H9 (cell line): ENCODE measurements at regions not wholly inside any gene's neighbourhood (a gene's known extent, or its start where the extent isn't known, plus 50 kb on each side); places are given as distances from the start of the nearest gene placed in this dataset.

ENCODE experiments used
- DNase-seq: peaks from one replicate; pipeline ENCODE4 v3.0.0-alpha.2; 2017
- H2AFZ ChIP-seq: one replicate; pipeline ENCODE4 v1.6.1; 2013; ENCODE audit warnings: mild to moderate bottlenecking, low read length, control low read depth, moderate library complexity
- H2AK5ac ChIP-seq: 2 replicates; pipeline ENCODE4 v1.6.1; 2013; ENCODE audit warnings: low read length, control low read depth, mixed read lengths; ENCODE audit not compliant: insufficient read length
- H2BK120ac ChIP-seq: one replicate; pipeline ENCODE4 v1.6.1; 2013; ENCODE audit warnings: low read depth, mild to moderate bottlenecking, low read length, control low read depth, inconsistent platforms; ENCODE audit not compliant: poor library complexity, severe bottlenecking
- H2BK12ac ChIP-seq: 2 replicates; pipeline ENCODE4 v1.6.1; 2013; ENCODE audit warnings: low read length, control low read depth, mixed read lengths, low read depth; ENCODE audit not compliant: insufficient read length
- H2BK15ac ChIP-seq: 2 replicates; pipeline ENCODE4 v1.6.1; 2013; ENCODE audit warnings: low read depth, low read length, control low read depth
- H2BK20ac ChIP-seq: one replicate; pipeline ENCODE4 v1.6.1; 2013; ENCODE audit warnings: low read depth, mild to moderate bottlenecking, low read length, control low read depth, inconsistent platforms; ENCODE audit not compliant: poor library complexity, severe bottlenecking
- H2BK5ac ChIP-seq: 2 replicates; pipeline ENCODE4 v1.6.1; 2013; ENCODE audit warnings: low read length, control low read depth, mixed read lengths; ENCODE audit not compliant: insufficient read length
- H3K14ac ChIP-seq: 2 replicates; pipeline ENCODE4 v1.6.1; 2013; ENCODE audit warnings: low read length, control low read depth; ENCODE audit not compliant: insufficient read depth
- H3K18ac ChIP-seq: 2 replicates; pipeline ENCODE4 v1.6.1; 2013; ENCODE audit warnings: low read depth, mild to moderate bottlenecking, mixed read lengths, low read length, control low read depth; ENCODE audit not compliant: insufficient read length
- H3K23ac ChIP-seq: 2 replicates; pipeline ENCODE4 v1.6.1; 2013; ENCODE audit warnings: low read length, control low read depth, mixed read lengths, low read depth; ENCODE audit not compliant: insufficient read length
- H3K23me2 ChIP-seq: 2 replicates; pipeline ENCODE4 v1.6.1; 2013; ENCODE audit warnings: low read depth, mild to moderate bottlenecking, mixed read lengths, low read length, control low read depth; ENCODE audit not compliant: insufficient read length, poor library complexity, severe bottlenecking
- H3K27ac ChIP-seq: 2 replicates; pipeline ENCODE4 v1.5.1; 2013; ENCODE audit warnings: low read length, control low read depth, mixed read lengths, low read depth; ENCODE audit not compliant: insufficient read length
- H3K27me3 ChIP-seq: 2 replicates; pipeline ENCODE4 v1.6.1; 2013; ENCODE audit warnings: low read length, control low read depth, inconsistent platforms; ENCODE audit not compliant: insufficient read depth
- H3K4ac ChIP-seq: 2 replicates; pipeline ENCODE4 v1.6.1; 2013; ENCODE audit warnings: low read depth, mild to moderate bottlenecking, control low read depth, inconsistent platforms, low read length, moderate library complexity
- H3K4me1 ChIP-seq: 2 replicates; pipeline ENCODE4 v1.6.1; 2013; ENCODE audit warnings: low read length, control low read depth, inconsistent platforms; ENCODE audit not compliant: insufficient read depth
- H3K4me2 ChIP-seq: 2 replicates; pipeline ENCODE4 v1.6.1; 2013; ENCODE audit warnings: low read length, control low read depth, mixed read lengths; ENCODE audit not compliant: insufficient read length, insufficient read depth
- H3K56ac ChIP-seq: 2 replicates; pipeline ENCODE4 v1.6.1; 2013; ENCODE audit warnings: low read depth, mild to moderate bottlenecking, mixed read lengths, low read length, control low read depth; ENCODE audit not compliant: insufficient read length
- H3K79me1 ChIP-seq: 2 replicates; pipeline ENCODE4 v1.6.1; 2013; ENCODE audit warnings: low read depth, mild to moderate bottlenecking, moderate library complexity, low read length, control low read depth, inconsistent platforms; ENCODE audit not compliant: insufficient read depth, poor library complexity, severe bottlenecking
- H3K79me2 ChIP-seq: 2 replicates; pipeline ENCODE4 v1.6.1; 2013; ENCODE audit warnings: low read length, control low read depth, inconsistent platforms; ENCODE audit not compliant: insufficient read depth
- H3K9ac ChIP-seq: 2 replicates; pipeline ENCODE4 v1.6.1; 2013; ENCODE audit warnings: low read length, control low read depth, mixed read lengths; ENCODE audit not compliant: insufficient read length; ENCODE audit errors: extremely low read depth
- H3K9me3 ChIP-seq: one replicate; pipeline ENCODE4 v1.6.1; 2013; ENCODE audit warnings: low read depth, low read length, inconsistent platforms; ENCODE audit not compliant: control insufficient read depth
- H3T11ph ChIP-seq: one replicate; pipeline ENCODE4 v1.6.1; 2013; ENCODE audit warnings: mild to moderate bottlenecking, low read length, control low read depth, inconsistent platforms
- H4K20me1 ChIP-seq: one replicate; pipeline ENCODE4 v1.6.1; 2013; ENCODE audit not compliant: control insufficient read depth, insufficient read length, insufficient read depth
- H4K5ac ChIP-seq: 2 replicates; pipeline ENCODE4 v1.6.1; 2013; ENCODE audit warnings: low read depth, mild to moderate bottlenecking, mixed read lengths, low read length, control low read depth; ENCODE audit not compliant: insufficient read length
- H4K8ac ChIP-seq: replicated peaks from 2 replicates; pipeline ENCODE4 v1.6.1; 2013; ENCODE audit warnings: low read length, control low read depth, mixed read lengths, low read depth; ENCODE audit not compliant: insufficient read length
- H4K91ac ChIP-seq: 2 replicates; pipeline ENCODE4 v1.6.1; 2013; ENCODE audit warnings: low read depth, mild to moderate bottlenecking, moderate library complexity, mixed read lengths, low read length, control low read depth; ENCODE audit not compliant: insufficient read length
- H3K27ac Mint-ChIP-seq, 3 experiments: 2 replicates in 2 of 3; 3 replicates in 1 of 3; pipeline ENCODE4 v1.8.0; 2020 to 2021; ENCODE audit warnings: mixed read lengths in 3 of 3, mild to moderate bottlenecking in 1 of 3, moderate library complexity in 1 of 3
- H3K27me3 Mint-ChIP-seq: 2 replicates; pipeline ENCODE4 v1.8.0; 2021; ENCODE audit warnings: low read depth, mild to moderate bottlenecking, moderate library complexity, mixed read lengths
- H3K36me3 Mint-ChIP-seq, 3 experiments: 2 replicates in 2 of 3; 3 replicates in 1 of 3; pipeline ENCODE4 v1.8.0; 2020 to 2021; ENCODE audit warnings: low read depth in 3 of 3, mixed read lengths in 3 of 3; ENCODE audit not compliant: insufficient read depth in 1 of 3
- H3K4me1 Mint-ChIP-seq, 2 experiments: 2 replicates each; pipeline ENCODE4 v1.8.0; 2020; ENCODE audit warnings: mixed read lengths in 2 of 2
- H3K4me3 Mint-ChIP-seq, 2 experiments: 2 replicates in 1 of 2; 3 replicates in 1 of 2; pipeline ENCODE4 v1.8.0; 2020 to 2021; ENCODE audit warnings: mild to moderate bottlenecking in 2 of 2, mixed read lengths in 2 of 2, moderate library complexity in 1 of 2
- H3K9me3 Mint-ChIP-seq, 2 experiments: 2 replicates in 1 of 2; 3 replicates in 1 of 2; pipeline ENCODE4 v1.8.0; 2020; ENCODE audit warnings: mild to moderate bottlenecking in 2 of 2, mixed read lengths in 2 of 2, moderate library complexity in 1 of 2
- CTCF ChIP-seq: fragments of 200-600 bp; sonication (generic); conservative IDR thresholded peaks from 3 replicates; pipeline ENCODE4 v1.8.0; 2021; ENCODE audit warnings: antibody characterized with exemption, mild to moderate bottlenecking
- WGBS: extraction: QIAGEN DNeasy Blood & Tissue Kit; methylation state at CpG from one replicate; pipeline ENCODE4 v1.1.7; 2013; ENCODE audit warnings: missing lambda C conversion rate, low lambda C conversion rate, mixed read lengths; ENCODE audit not compliant: insufficient read length; ENCODE audit errors: extremely low coverage; 5-methylcytosine and 5-hydroxymethylcytosine counted together

GRCh38 chr1:186577633-186578032 lies 102.6 kb downstream of the PTGS2 start:
- Histone ChIP-seq H4K20me1 (no peaks in the 10 kb centered on the region), H2AK5ac (no peak overlapping the region), H3K23ac (no peak overlapping the region), H3K27ac (no peak overlapping the region), H3K79me1 (no peaks in the 10 kb centered on the region), H2AFZ (no peak overlapping the region), H2BK5ac (no peak overlapping the region), H2BK20ac (no peak overlapping the region), H4K91ac (no peak overlapping the region), H2BK15ac (no peak overlapping the region), H3K27me3 (no peaks in the 10 kb centered on the region), H4K8ac (no peak overlapping the region), H3K14ac (0 out of 2 replicates have a peak overlapping the region, but pooled peaks have one; percentile 46), H3K23me2 (no peaks in the 10 kb centered on the region), H3K18ac (no peak overlapping the region), H3T11ph (no peak overlapping the region), H3K9ac (no peak overlapping the region), H2BK12ac (no peak overlapping the region), H2BK120ac (no peak overlapping the region), H3K4me2 (no peak overlapping the region), H4K5ac (no peak overlapping the region), H3K56ac (no peak overlapping the region), H3K79me2 (no peaks in the 10 kb centered on the region), H3K4ac (no peak overlapping the region), H3K4me1 (no peaks in the 10 kb centered on the region), H3K9me3 (no peaks in the 10 kb centered on the region)
- no peak overlapping the region for H3K4me3 Mint-ChIP-seq
- peaks cover under 1% of the 10 kb centered on the region in 2 experiments; a peak in 3 of 5 replicates for H3K9me3 Mint-ChIP-seq
- no peak for TF ChIP-seq CTCF
- no peak for DNase-seq
- no CpG with 5 or more reads among the region's 3 CpGs for WGBS
- H3K4me1 Mint-ChIP-seq, result no peaks in the 10 kb centered on the region
- peaks cover 0 to under 1% (median 0%) of the 10 kb centered on the region in 3 experiments; a peak in 1 of 7 replicates for H3K36me3 Mint-ChIP-seq
- no peaks in the 10 kb centered on the region for H3K27me3 Mint-ChIP-seq
- H3K27ac Mint-ChIP-seq, result no peak overlapping the region
